Cardiac septum (tissue), 1 donor: ENCODE measurements at regions not wholly inside any gene's neighbourhood (a gene's known extent, or its start where the extent isn't known, plus 50 kb on each side); places are given as distances from the start of the nearest gene placed in this dataset.
"Not testable (repeated sequence)": the region's sequence is repeated elsewhere in the genome, so short reads cannot be mapped to it uniquely, and the experiment has no call there.

ENCODE experiments used
- DNase-seq: peaks from one replicate; pipeline ENCODE4 v3.0.0-alpha.2; 2020; ENCODE audit warnings: low spot score
- intact Hi-C: fragments of 100-400 bp; cut with DNase I; formaldehyde crosslinking; loops from one replicate; pipeline ENCODE4 v1.14.0; 2022
- donor health status: DM: no; HTN: no; CAD: no.

- DNase-seq: no peak
- intact Hi-C loops: no loop called here
Measured at GRCh38 chr7:25738528-25738927, 413.5 kb upstream of the NFE2L3 start.

DNA sequence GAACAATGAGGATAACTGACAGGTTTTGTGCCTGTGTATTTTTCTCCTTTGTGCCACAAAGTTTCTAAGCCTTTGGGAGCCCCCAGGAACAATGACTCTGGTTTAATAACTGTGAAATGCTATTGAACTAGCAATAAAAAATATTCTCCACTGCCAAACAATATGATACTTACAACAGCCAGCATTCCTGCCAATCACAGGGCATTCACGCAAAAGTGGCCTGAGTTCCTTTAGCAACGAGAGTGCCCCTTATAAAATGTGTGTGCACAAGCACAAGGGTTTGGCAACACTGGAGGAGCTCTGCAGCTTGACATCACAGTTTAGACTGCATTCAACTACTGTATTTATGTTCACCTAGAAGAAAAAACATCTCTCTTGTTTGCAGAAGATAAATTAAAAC is 412.9 kb upstream of the NFE2L3 start:
- intact Hi-C loops: no loop called here
- no peak for DNase-seq

- no peak for DNase-seq
- intact Hi-C loops: no loop called here
Measured at GRCh38 chr7:25742316-25742715, 409.7 kb upstream of the NFE2L3 start.

GRCh38 chr7:25743670-25744451 is 408.1 kb upstream of the NFE2L3 start:
- intact Hi-C loops, DNase-seq: not testable (repeated sequence)

DNA sequence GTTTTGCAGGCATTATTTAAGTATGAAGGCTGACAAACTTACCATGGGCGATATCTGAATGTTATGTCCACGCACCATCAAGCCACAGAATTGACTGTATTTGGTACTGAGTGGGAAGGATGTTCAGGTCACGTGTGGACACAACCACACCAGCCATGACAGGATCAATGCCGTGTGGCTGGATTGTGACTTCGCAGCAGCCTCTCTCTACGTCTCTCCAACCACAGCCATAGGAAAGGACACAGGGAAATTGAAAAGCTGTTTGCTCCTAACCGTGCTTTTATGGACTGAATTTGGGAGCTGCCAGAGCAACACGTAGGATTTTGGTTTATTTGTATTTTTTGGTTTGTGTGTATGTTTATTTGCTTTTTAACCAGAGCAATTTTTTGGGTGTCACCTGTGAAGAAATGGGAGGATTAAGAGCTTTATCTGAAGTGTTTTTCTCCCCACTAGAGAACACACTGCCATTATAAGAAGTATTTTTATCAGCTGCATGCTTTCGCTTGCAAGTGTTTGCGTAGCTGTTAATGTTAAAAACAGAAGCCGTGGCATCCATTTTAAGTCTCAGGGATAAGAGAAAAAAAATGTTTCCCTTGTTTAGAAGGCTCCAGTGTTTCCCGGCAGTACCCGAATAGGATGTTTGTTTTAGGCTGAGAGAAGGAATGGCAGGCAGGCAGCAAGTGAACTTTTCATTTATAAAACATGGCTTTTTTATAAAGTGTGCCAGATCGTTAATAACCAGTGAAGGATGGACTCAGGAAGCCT is 401.1 kb upstream of the NFE2L3 start:
- intact Hi-C loops: no loop called here
- no peak for DNase-seq

DNA sequence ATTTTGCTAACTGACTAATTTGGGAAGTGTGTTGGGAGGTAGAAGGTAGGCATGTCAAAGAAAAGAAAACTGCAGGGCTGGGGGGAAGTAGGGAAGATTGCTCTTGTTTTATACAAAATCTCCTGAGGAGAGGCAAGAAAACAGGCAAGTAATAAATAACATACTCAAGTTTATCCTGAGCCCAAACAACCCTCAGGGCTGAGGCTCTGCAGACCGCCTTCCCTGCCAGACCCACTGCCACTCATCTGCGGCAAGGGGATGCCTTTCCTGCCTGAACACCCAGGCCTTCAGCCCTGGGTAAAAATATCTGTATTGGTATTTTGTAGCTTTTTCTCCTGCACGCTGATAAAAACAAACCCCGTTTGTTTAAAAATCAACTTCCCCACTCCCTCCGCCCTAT is 399.8 kb upstream of the NFE2L3 start:
- intact Hi-C loops: no loop called here
- no peak for DNase-seq

DNA sequence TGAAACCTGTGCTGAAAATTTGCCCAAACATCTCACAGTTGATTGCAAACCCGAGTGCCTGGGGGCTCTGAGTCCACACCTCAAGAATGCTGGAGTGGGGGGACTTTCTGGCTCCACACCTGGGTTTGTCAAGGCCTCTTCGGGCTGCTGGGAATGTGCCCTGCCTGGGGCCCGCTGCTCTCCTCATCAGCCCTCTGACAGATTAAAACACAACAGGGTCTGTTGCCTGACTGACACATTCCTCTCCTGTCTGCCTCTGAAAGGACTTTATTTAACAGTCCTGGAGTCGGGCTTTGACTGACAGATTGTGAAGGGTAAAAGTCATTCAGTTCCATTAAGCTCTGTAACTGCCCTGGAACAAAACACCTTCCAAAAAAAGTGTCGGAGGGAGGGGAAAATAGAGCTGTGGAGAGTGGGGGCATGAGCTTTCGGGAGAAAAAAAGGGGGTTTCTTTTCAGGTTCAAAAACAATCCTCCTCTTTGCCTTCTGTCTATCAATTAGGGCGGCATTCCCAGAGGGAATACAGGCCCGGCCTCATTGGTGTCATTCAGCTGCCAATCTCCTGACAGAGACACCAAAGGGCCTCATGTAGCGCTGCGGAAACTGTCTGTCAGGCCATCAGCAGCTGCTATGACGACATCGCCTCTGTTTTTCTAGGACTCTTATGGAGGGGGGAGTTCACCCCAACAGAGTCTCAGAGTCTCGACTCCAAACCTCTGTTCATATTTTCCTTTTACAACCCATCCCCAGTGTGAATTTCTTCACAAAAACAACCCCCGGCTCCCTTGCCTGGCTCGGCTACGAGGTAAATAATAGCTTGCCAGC is 398.8 kb upstream of the NFE2L3 start:
- no peak for DNase-seq
- intact Hi-C loops: loop anchor here (1.0 kb wide), 1 partner anchor 96 kb away; no protein-coding TSS in a partner anchor

- no peak for DNase-seq
- intact Hi-C loops: loop anchor here (1.0 kb wide), 1 partner anchor 95 kb away; no protein-coding TSS in a partner anchor
Measured at GRCh38 chr7:25753837-25754236, 398.2 kb upstream of the NFE2L3 start.

GRCh38 chr7:25754333-25754732 is 397.7 kb upstream of the NFE2L3 start:
- intact Hi-C loops: no loop called here
- no peak for DNase-seq

DNA sequence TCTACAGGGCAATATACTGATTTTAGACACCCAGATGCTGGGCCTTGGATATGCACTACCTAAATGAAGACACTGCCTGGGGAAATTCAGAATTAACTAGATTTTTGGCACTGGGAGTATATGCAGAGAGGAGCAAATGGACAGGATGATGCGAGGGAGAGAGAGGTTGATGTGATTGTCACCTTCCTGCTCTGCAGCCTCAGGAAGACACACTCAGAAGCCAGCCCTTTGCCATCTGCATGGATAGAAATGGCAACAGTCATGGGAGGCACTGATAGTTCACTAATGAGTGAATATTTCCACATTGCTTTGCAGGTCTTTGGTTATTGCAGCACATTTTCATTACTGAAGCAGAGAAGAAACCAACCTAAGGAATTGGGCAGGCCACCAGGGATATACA is 397.2 kb upstream of the NFE2L3 start:
- intact Hi-C loops: no loop called here
- DNase-seq: no peak

DNA sequence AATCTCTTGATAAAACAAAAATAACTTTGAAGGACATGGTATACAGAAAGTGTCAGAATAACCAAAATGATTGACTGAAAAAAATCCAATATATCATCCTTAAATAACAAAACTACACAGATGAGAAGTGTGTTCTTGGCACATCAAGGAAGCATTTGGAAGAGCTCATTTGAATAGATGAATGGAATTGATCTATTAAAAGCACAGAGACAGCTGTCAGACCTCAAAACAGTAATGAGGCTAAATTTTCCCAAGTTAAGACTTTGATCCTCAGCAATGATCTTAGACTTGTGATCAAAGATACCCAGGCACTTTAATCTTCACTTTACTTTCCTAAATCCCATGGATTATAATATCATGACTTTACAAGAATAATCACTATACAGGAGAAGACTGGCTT is 395.4 kb upstream of the NFE2L3 start:
- DNase-seq: no peak
- intact Hi-C loops: no loop called here

DNA sequence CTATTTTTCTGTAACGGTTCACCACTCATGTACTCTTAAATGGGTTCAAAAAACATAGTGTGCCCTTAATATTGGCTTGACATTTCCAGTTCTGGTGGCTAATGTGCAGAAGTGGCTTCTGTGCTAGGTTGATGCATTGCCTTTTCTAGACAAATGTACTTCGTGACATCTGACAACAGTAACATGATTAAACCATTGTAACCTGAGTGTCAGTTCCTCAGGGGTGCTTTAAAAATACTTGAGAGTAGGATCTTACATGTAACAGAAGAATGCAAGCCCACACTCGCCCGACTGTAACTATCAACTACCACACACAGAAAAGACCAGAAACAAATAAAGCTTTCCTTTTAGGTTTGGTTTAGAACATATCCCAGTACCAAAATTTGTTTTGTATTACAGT is 393.4 kb upstream of the NFE2L3 start:
- no peak for DNase-seq
- intact Hi-C loops: no loop called here

DNA sequence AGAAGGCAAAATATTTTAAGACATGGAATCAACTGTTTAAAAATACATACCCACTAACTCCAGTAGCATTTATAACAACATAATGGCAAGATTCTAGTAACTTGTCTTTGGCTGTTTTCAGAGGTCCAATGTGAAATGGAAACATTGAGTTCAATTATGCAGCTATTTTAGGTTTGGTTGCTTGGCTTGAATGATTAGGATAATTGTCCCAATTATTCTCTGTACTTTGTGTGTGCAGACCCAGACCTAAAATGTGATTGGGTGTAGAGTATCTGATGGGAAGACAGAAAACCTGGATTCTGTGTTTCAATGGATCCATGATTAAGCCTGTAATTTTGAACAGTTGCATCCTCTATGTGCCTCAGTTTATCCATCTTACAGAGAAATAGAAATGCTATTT is 392.7 kb upstream of the NFE2L3 start:
- DNase-seq: no peak
- intact Hi-C loops: no loop called here

DNA sequence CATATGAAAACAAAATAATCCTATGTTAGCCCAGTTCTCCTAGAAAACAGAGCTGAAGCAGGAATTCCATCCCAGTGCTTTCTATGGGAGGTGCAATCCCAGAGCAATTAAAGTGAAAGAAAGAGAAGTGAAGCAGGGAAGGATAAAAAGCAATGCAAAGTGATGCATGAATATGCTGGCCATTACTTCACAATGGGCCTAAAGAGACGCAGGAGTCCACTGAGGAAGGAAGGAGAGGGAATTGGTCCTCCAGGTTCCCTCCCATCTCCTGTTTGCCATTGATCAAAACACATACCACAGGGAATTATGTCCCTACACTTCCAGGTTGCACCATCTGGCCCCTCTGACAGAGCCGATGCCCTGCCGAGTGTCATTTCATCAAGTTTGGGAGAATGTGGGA is 392.2 kb upstream of the NFE2L3 start:
- intact Hi-C loops: no loop called here
- DNase-seq: no peak

- intact Hi-C loops: no loop called here
- DNase-seq: no peak
Measured at GRCh38 chr7:25762511-25763462, 389.2 kb upstream of the NFE2L3 start.

GRCh38 chr7:25763463-25763860 is 388.5 kb upstream of the NFE2L3 start:
- no peak for DNase-seq
- intact Hi-C loops: no loop called here

DNA sequence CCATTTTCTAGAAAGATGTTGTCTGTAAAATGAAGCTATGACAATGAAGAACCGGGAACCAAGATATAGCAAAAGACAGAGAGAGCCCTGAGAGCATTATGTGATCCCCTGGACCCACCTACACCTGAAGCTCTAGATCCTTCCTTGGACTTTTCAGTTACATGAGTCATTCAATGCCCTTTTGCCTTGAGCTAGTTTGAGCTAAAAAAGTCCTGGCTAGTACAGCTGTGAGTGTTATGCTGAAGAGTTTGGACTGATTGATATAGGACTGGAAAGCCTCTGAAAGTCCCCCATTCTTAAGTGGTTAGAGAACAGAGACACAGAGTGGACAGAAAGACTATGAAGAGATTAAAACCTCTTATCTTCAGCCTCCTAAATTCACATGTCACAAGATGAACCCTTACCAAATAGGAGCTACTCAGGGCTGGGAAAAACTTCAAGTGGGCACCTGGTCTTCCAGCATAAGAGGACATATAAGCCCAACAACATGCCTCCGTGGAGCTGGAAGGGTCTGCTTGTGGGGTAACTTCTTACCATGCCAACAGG is 386.8 kb upstream of the NFE2L3 start:
- no peak for DNase-seq
- intact Hi-C loops: no loop called here

DNA sequence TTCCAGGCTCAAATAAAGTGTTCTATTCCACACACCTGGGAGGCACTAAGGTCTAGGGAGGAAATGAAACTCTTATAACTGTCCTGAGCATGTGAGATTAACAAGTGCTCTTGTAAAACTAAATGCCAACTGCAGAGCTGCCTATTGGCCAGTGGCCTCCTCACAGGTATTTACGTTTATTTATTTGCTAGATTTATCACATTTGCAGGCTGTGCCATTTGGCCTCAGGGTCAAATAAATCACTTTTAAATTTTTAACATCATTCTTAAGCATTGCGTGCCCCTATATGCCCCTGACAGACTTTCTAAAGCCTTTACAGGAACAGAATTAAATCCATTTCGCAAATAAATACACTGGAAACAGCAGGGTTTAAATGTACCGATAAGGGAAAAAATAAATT is 381.8 kb upstream of the NFE2L3 start:
- no peak for DNase-seq
- intact Hi-C loops: no loop called here

GRCh38 chr7:25770670-25771069 is 381.3 kb upstream of the NFE2L3 start:
- no peak for DNase-seq
- intact Hi-C loops: no loop called here
